ENCODE measurements at regions not wholly inside any gene's neighbourhood (a gene's known extent, or its start where the extent isn't known, plus 50 kb on each side); places are given as distances from the start of the nearest gene placed in this dataset.
"Not testable (repeated sequence)": the region's sequence is repeated elsewhere in the genome, so short reads cannot be mapped to it uniquely, and the experiment has no call there.

DNA sequence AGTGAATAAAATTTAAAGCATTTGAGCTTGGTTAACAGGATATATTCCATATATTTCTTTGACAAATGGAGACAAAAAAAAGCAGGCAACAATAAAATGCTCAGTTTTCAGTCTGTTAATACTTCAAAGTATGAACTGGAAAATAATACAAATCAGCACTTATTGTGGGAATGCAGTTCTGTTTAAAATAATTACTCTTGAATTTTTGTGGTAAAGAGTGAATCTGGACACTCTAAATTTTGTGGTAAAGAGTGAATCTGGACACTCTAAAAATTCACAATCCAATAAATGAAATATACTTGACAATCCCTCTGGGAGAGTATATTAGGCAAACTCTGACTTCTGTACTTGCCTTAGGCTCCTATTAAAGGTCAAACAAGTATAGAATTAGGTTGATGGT is 141.9 kb upstream of the RASA1 start:
- H3K36me3 ChIP-seq (ENCODE audit: control insufficient read depth, insufficient read depth, low read length): no peaks in the 10 kb centered on the region
- H3K9me3 ChIP-seq (ENCODE audit: control insufficient read depth, low read length): no peaks in the 10 kb centered on the region
- H3K4me3 ChIP-seq (ENCODE audit: insufficient read depth, low read depth, low read length): no peak overlapping the region
- no peak overlapping the region for H3K27ac ChIP-seq (ENCODE audit: insufficient read depth, low read depth, low read length, poor library complexity, severe bottlenecking)
- H3K27me3 ChIP-seq (ENCODE audit: control insufficient read depth, insufficient read depth, low read length, poor library complexity, severe bottlenecking): no peaks in the 10 kb centered on the region
- no peaks in the 10 kb centered on the region for H3K4me1 ChIP-seq (ENCODE audit: control insufficient read depth, insufficient read depth, low read length)

GRCh38 chr5:87126869-87127268 is 140.8 kb upstream of the RASA1 start:
- no peak overlapping the region for H3K27ac ChIP-seq (ENCODE audit: insufficient read depth, low read depth, low read length, poor library complexity, severe bottlenecking)
- H3K4me1 ChIP-seq (ENCODE audit: control insufficient read depth, insufficient read depth, low read length): no peaks in the 10 kb centered on the region
- WGBS, 2 experiments: 89 to 94% methylated on average over 3 of the region's 3 CpGs
- no peak overlapping the region for H3K4me3 ChIP-seq (ENCODE audit: insufficient read depth, low read depth, low read length)
- no peaks in the 10 kb centered on the region for H3K36me3 ChIP-seq (ENCODE audit: control insufficient read depth, insufficient read depth, low read length)
- no peaks in the 10 kb centered on the region for H3K27me3 ChIP-seq (ENCODE audit: control insufficient read depth, insufficient read depth, low read length, poor library complexity, severe bottlenecking)
- no peaks in the 10 kb centered on the region for H3K9me3 ChIP-seq (ENCODE audit: control insufficient read depth, low read length)

GRCh38 chr5:87127426-87127825 is 140.3 kb upstream of the RASA1 start:
- Histone ChIP-seq H3K4me1 (ENCODE audit: control insufficient read depth, insufficient read depth, low read length) (no peaks in the 10 kb centered on the region), H3K36me3 (ENCODE audit: control insufficient read depth, insufficient read depth, low read length) (no peaks in the 10 kb centered on the region), H3K27ac (ENCODE audit: insufficient read depth, low read depth, low read length, poor library complexity, severe bottlenecking) (no peak overlapping the region), H3K9me3 (ENCODE audit: control insufficient read depth, low read length) (no peaks in the 10 kb centered on the region), H3K4me3 (ENCODE audit: insufficient read depth, low read depth, low read length) (no peak overlapping the region), H3K27me3 (ENCODE audit: control insufficient read depth, insufficient read depth, low read length, poor library complexity, severe bottlenecking) (no peaks in the 10 kb centered on the region)
- 79 to 88% methylated on average over 1 of the region's 1 CpG for WGBS, 2 experiments

DNA sequence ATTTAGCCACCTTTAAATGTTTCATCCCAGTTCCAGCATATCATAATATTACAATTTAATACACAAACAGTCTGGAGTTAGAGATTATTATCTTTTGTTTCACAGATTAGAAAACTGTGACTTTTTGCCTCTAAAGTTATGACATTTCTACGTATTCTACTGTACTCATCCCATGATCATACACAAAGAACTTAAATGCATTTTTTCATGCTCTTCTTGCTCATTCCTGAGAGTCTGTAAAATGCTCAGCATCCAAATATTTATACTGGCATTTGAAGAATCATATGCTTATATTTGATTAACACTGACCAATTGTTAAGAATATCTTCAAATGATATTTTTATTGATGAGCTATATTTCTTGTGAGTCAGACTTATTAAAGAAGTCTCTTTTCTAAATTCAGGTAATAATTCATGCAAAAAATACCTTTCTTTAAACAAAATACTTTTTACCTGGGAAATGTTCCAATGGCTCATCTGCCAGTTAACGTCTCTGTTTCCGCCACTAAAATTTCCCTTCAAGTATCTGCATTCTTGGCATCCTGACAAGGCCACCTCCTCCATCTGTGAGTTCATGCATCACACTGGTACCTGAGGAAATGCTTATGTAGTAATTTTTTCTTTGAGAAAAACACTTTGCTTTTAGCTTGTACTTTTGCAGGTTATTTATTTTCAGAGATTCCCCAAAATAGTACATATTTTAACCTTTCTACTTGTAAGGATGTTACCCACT is 139.6 kb upstream of the RASA1 start:
- WGBS, 2 experiments: 92 to 100% methylated on average over 3 of the region's 3 CpGs
- Histone ChIP-seq H3K4me1 (ENCODE audit: control insufficient read depth, insufficient read depth, low read length) (no peaks in the 10 kb centered on the region), H3K4me3 (ENCODE audit: insufficient read depth, low read depth, low read length) (no peak overlapping the region), H3K27me3 (ENCODE audit: control insufficient read depth, insufficient read depth, low read length, poor library complexity, severe bottlenecking) (no peaks in the 10 kb centered on the region), H3K9me3 (ENCODE audit: control insufficient read depth, low read length) (no peaks in the 10 kb centered on the region), H3K36me3 (ENCODE audit: control insufficient read depth, insufficient read depth, low read length) (no peaks in the 10 kb centered on the region), H3K27ac (ENCODE audit: insufficient read depth, low read depth, low read length, poor library complexity, severe bottlenecking) (no peak overlapping the region)

DNA sequence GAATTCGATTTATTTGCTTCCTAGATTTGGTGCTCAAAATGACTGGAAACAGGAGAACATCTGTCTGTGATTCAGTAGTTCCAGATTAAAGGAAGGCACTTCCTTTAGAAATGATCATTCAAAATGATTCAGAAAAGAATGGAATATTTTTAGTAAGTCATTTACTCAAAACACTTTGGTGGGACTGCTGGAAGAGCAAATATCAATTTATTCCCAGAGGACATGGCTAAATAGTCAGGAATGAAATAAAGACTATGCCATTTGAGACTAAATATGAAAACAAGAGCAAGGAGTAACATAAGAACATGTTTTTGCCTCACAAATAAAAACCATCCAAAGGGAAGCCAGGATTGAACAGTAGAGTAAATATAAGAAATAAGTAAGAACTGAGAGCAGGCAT is 138.6 kb upstream of the RASA1 start:
- no peaks in the 10 kb centered on the region for H3K27me3 ChIP-seq (ENCODE audit: control insufficient read depth, insufficient read depth, low read length, poor library complexity, severe bottlenecking)
- H3K9me3 ChIP-seq (ENCODE audit: control insufficient read depth, low read length): no peaks in the 10 kb centered on the region
- H3K4me1 ChIP-seq (ENCODE audit: control insufficient read depth, insufficient read depth, low read length): no peaks in the 10 kb centered on the region
- no peaks in the 10 kb centered on the region for H3K36me3 ChIP-seq (ENCODE audit: control insufficient read depth, insufficient read depth, low read length)
- WGBS, 2 experiments: 84 to 94% methylated on average over 1 of the region's 1 CpG
- H3K4me3 ChIP-seq (ENCODE audit: insufficient read depth, low read depth, low read length): no peak overlapping the region
- H3K27ac ChIP-seq (ENCODE audit: insufficient read depth, low read depth, low read length, poor library complexity, severe bottlenecking): no peak overlapping the region

- Histone ChIP-seq H3K36me3 (ENCODE audit: control insufficient read depth, insufficient read depth, low read length) (no peaks in the 10 kb centered on the region), H3K27me3 (ENCODE audit: control insufficient read depth, insufficient read depth, low read length, poor library complexity, severe bottlenecking) (no peaks in the 10 kb centered on the region), H3K4me3 (ENCODE audit: insufficient read depth, low read depth, low read length) (no peak overlapping the region), H3K4me1 (ENCODE audit: control insufficient read depth, insufficient read depth, low read length) (no peaks in the 10 kb centered on the region), H3K27ac (ENCODE audit: insufficient read depth, low read depth, low read length, poor library complexity, severe bottlenecking) (no peak overlapping the region), H3K9me3 (ENCODE audit: control insufficient read depth, low read length) (no peaks in the 10 kb centered on the region)
These were observed 135.0 kb upstream of the RASA1 start for GRCh38 chr5:87132696-87133095.

DNA sequence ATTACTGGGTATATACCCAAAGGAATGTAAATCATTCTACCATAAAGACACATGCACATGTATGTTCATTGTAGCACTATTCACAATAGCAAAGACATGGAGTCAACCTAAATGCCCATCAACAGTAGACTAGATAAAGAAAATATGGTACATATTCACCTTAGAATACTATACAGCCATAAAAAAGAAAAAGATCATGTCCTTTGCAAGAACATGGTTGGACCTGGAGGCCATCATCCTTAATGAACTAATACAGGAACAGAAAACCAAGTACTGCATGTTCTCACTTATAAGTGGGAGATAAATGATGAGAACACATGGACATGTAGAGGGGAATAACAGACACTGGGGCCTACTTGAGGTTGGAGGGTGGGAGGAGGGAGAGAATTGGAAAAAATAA is 133.2 kb upstream of the RASA1 start:
- not testable (repeated sequence) for H3K9me3 ChIP-seq (ENCODE audit: control insufficient read depth, low read length); H3K27me3 ChIP-seq (ENCODE audit: control insufficient read depth, insufficient read depth, low read length, poor library complexity, severe bottlenecking); H3K4me3 ChIP-seq (ENCODE audit: insufficient read depth, low read depth, low read length); H3K27ac ChIP-seq (ENCODE audit: insufficient read depth, low read depth, low read length, poor library complexity, severe bottlenecking); H3K4me1 ChIP-seq (ENCODE audit: control insufficient read depth, insufficient read depth, low read length); H3K36me3 ChIP-seq (ENCODE audit: control insufficient read depth, insufficient read depth, low read length)

DNA sequence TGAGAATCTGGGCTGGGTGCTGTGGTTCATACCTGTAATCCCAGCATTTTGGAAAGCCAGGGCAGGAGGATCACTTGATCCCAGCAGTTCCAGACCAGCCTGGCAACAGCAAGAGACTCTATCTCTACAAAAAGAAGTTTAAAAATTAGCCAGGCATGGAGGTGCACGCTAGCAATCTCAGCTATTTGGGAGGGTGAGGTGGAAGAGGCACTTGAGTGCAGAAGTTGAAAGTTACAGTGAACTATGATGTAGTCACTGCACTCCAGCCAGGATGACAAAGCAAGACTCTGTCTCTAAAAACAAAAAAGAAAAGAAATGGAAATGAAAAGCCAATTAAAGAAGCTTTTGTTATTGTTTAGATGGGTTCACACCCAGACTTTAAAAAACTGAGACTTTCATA is 131.6 kb upstream of the RASA1 start:
- H3K4me1 ChIP-seq (ENCODE audit: control insufficient read depth, insufficient read depth, low read length): no peaks in the 10 kb centered on the region
- no peaks in the 10 kb centered on the region for H3K27me3 ChIP-seq (ENCODE audit: control insufficient read depth, insufficient read depth, low read length, poor library complexity, severe bottlenecking)
- no peaks in the 10 kb centered on the region for H3K9me3 ChIP-seq (ENCODE audit: control insufficient read depth, low read length)
- WGBS, 2 experiments: 68 to 78% methylated on average over 1 of the region's 1 CpG
- no peak overlapping the region for H3K27ac ChIP-seq (ENCODE audit: insufficient read depth, low read depth, low read length, poor library complexity, severe bottlenecking)
- no peaks in the 10 kb centered on the region for H3K36me3 ChIP-seq (ENCODE audit: control insufficient read depth, insufficient read depth, low read length)
- no peak overlapping the region for H3K4me3 ChIP-seq (ENCODE audit: insufficient read depth, low read depth, low read length)

DNA sequence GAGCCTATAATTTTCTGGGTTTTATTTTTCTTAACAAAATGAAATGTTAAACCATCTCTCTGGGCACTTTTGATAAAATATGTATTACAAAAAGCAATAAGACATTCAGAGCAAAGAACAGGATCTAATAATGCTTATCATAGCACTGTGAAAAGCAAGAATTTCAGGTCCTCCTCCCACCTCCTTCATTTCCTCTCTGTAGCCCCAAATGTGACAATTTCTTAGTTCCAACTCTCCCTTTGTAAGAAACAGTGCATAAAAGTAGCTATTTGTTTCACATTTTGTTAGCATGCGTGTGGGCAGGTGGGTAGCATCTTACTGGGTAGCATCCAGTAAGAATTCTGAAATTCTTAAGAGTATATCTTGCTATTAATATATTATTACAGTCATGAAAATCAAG is 130.9 kb upstream of the RASA1 start:
- Histone ChIP-seq H3K36me3 (ENCODE audit: control insufficient read depth, insufficient read depth, low read length) (no peaks in the 10 kb centered on the region), H3K27ac (ENCODE audit: insufficient read depth, low read depth, low read length, poor library complexity, severe bottlenecking) (no peak overlapping the region), H3K27me3 (ENCODE audit: control insufficient read depth, insufficient read depth, low read length, poor library complexity, severe bottlenecking) (no peaks in the 10 kb centered on the region), H3K4me1 (ENCODE audit: control insufficient read depth, insufficient read depth, low read length) (no peaks in the 10 kb centered on the region), H3K4me3 (ENCODE audit: insufficient read depth, low read depth, low read length) (no peak overlapping the region), H3K9me3 (ENCODE audit: control insufficient read depth, low read length) (no peaks in the 10 kb centered on the region)
- 100% methylated on average over 1 of the region's 1 CpG; no CpG with 5 or more reads in 1 of the 2 experiments for WGBS, 2 experiments

DNA sequence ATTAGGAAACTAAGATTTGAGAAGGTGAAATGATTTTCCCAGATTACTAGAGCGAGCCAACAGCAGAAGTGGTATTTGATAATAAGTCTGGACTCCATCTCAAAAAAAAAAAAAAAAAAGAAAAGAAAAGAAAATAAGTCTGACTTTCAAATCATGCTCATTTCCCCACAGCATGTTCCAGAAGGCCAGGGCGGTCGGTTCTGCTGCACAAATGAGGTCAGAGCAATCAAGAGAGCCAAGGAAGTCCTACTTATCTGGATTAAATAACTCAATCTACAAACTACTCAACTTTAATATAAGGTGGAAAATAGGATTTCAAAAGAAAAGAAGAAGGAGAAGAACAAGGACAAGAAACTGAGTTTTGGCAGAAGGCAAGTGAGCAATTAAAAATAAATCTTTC is 130.4 kb upstream of the RASA1 start:
- no peaks in the 10 kb centered on the region for H3K9me3 ChIP-seq (ENCODE audit: control insufficient read depth, low read length)
- WGBS, 2 experiments: 90 to 91% methylated on average over 2 to 3 of the region's 3 CpGs
- H3K27ac ChIP-seq (ENCODE audit: insufficient read depth, low read depth, low read length, poor library complexity, severe bottlenecking): no peak overlapping the region
- no peaks in the 10 kb centered on the region for H3K27me3 ChIP-seq (ENCODE audit: control insufficient read depth, insufficient read depth, low read length, poor library complexity, severe bottlenecking)
- no peaks in the 10 kb centered on the region for H3K4me1 ChIP-seq (ENCODE audit: control insufficient read depth, insufficient read depth, low read length)
- H3K4me3 ChIP-seq (ENCODE audit: insufficient read depth, low read depth, low read length): no peak overlapping the region
- no peaks in the 10 kb centered on the region for H3K36me3 ChIP-seq (ENCODE audit: control insufficient read depth, insufficient read depth, low read length)

All from ectodermal cell (in vitro differentiated cells).